HG02970 (cell line): ENCODE measurements at regions not wholly inside any gene's neighbourhood (a gene's known extent, or its start where the extent isn't known, plus 50 kb on each side); places are given as distances from the start of the nearest gene placed in this dataset.

Experiments
- ATAC-seq: cut with Tn5 transposase; IDR thresholded peaks from one replicate; pipeline ENCODE4 v1.9.1; 2021; ENCODE audit warnings: mild to moderate bottlenecking, moderate library complexity, moderate number of reproducible peaks; ENCODE audit not compliant: unreplicated experiment, low FRiP score

GRCh38 chr11:130727157-130728119 lies 188.8 kb downstream of the SNX19 start:
- ATAC-seq, result no peak

- no peak for ATAC-seq
Measured at GRCh38 chr11:130728185-130729180, 187.8 kb downstream of the SNX19 start.

- no peak for ATAC-seq
Measured at GRCh38 chr11:130729193-130729592, 187.1 kb downstream of the SNX19 start.

GRCh38 chr11:130729678-130730300 lies 186.5 kb downstream of the SNX19 start:
- ATAC-seq, result no peak

GRCh38 chr11:130731401-130731800 lies 184.9 kb downstream of the SNX19 start:
- ATAC-seq, result no peak

GRCh38 chr11:130732476-130732875 lies 183.8 kb downstream of the SNX19 start:
- ATAC-seq, result no peak

- no peak for ATAC-seq
Measured at GRCh38 chr11:130737041-130737830, 179.0 kb downstream of the SNX19 start.

GRCh38 chr11:130737866-130738431 lies 178.3 kb downstream of the SNX19 start:
- no peak for ATAC-seq

GRCh38 chr11:130738611-130739010 lies 177.7 kb downstream of the SNX19 start:
- no peak for ATAC-seq

- no peak for ATAC-seq
Measured at GRCh38 chr11:130740819-130741218, 175.5 kb downstream of the SNX19 start.

- no peak for ATAC-seq
Measured at GRCh38 chr11:130744794-130745193, 171.5 kb downstream of the SNX19 start.

GRCh38 chr11:130749216-130749615 lies 167.1 kb downstream of the SNX19 start:
- ATAC-seq, result no peak

- no peak for ATAC-seq
Measured at GRCh38 chr11:130760515-130761125, 155.7 kb downstream of the SNX19 start.

- ATAC-seq, result no peak
Measured at GRCh38 chr11:130761560-130762220, 154.6 kb downstream of the SNX19 start.

- ATAC-seq, result no peak
Measured at GRCh38 chr11:130762638-130763037, 153.6 kb downstream of the SNX19 start.

- no peak for ATAC-seq
Measured at GRCh38 chr11:130763087-130763980, 152.9 kb downstream of the SNX19 start.

- ATAC-seq, result no peak
Measured at GRCh38 chr11:130765406-130765805, 150.9 kb downstream of the SNX19 start.
